ENCODE measurements at regions not wholly inside any gene's neighbourhood (a gene's known extent, or its start where the extent isn't known, plus 50 kb on each side); places are given as distances from the start of the nearest gene placed in this dataset.

DNA sequence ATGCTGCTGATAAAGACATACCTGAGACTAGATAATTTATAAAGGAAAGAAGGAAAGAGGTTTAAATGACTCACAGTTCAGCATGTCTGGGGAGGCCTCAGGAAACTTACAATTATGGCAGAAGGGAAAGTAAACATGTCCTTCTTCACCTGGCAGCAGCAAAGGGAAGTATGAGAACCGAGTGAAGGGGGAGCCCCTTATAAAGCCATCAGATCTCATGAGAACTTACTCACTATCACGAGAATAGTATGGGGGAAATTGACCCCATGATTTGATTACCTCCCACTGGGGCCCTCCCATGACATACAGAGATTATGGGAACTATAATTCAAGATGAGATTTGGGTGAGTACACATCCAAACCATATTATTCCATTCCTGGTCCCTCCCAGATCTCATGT lies 154.4 kb downstream of the FASLG start:
- TF ChIP-seq, protein P1, sequence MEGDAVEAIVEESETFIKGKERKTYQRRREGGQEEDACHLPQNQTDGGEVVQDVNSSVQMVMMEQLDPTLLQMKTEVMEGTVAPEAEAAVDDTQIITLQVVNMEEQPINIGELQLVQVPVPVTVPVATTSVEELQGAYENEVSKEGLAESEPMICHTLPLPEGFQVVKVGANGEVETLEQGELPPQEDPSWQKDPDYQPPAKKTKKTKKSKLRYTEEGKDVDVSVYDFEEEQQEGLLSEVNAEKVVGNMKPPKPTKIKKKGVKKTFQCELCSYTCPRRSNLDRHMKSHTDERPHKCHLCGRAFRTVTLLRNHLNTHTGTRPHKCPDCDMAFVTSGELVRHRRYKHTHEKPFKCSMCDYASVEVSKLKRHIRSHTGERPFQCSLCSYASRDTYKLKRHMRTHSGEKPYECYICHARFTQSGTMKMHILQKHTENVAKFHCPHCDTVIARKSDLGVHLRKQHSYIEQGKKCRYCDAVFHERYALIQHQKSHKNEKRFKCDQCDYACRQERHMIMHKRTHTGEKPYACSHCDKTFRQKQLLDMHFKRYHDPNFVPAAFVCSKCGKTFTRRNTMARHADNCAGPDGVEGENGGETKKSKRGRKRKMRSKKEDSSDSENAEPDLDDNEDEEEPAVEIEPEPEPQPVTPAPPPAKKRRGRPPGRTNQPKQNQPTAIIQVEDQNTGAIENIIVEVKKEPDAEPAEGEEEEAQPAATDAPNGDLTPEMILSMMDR (IDR thresholded peaks at IDR 0.05), result no peak
- Mint-ChIP-seq H3K9me3 (peaks cover 16% of the 10 kb centered on the region), H3K4me1 (ENCODE audit: low read depth) (peaks cover 26% of the 10 kb centered on the region), H3K27ac (no peak overlapping the region), H3K4me3 (no peak overlapping the region), H3K36me3 (ENCODE audit: low read depth) (peaks cover 9% of the 10 kb centered on the region), H3K27me3 (peaks cover 6% of the 10 kb centered on the region)
- POLR2A ChIA-PET, result no interaction called here
- no peak for ATAC-seq
- CTCF ChIA-PET, result no interaction called here
- intact Hi-C loops (cut with micrococcal nuclease), result loop anchor here (10.0 kb wide), 1 partner anchor 601 kb away; no protein-coding TSS in a partner anchor
- DNase-seq, result no peak

DNA sequence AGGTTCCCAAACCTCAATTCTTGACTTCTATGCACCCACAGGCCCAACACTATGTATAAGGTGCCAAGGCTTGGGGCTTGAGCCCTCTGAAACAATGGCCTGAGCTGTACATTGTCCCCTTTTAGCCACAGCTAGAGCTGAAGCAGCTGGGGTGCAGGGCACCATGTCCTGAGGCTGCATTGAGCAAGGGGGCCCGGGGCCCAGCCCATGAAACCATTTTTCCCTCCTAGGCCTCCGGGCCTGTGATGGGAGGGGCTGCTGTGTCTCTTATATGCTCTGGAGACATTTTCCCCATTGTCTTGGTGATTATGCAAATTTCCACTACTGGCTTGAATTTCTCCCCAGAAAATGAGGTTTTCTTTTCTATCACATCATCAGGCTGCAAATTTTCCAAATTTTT lies 155.5 kb downstream of the FASLG start:
- Mint-ChIP-seq H3K4me3 (no peak overlapping the region), H3K36me3 (ENCODE audit: low read depth) (peaks cover 9% of the 10 kb centered on the region), H3K27ac (no peak overlapping the region), H3K27me3 (peaks cover 6% of the 10 kb centered on the region), H3K4me1 (ENCODE audit: low read depth) (peaks cover 37% of the 10 kb centered on the region), H3K9me3 (peaks cover 16% of the 10 kb centered on the region)
- ATAC-seq, result no peak
- intact Hi-C loops (cut with micrococcal nuclease), result loop anchor here (10.0 kb wide), 1 partner anchor 600 kb away; no protein-coding TSS in a partner anchor
- CTCF ChIA-PET, result no interaction called here
- no peak for DNase-seq
- TF ChIP-seq, protein P1 (IDR thresholded peaks at IDR 0.05), result no peak
- POLR2A ChIA-PET, result no interaction called here

DNA sequence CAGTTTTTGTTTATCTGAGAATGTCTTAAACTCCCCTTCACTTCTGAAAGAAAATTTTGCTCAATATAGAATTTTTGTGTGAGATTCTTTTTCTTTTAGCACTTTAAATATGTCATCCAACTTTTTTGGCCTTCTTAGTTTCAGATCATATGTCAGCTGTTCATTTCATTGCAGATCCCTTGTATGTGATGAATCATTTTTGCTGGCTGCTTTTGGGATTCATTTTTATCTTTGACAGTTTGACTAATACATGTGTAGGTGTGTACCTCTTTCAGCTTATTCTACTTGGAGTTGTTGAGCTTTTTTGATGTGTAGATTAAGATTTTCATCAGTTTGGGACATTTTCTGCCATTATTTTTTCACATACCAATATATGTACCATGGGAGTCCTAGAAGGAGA lies 156.8 kb downstream of the FASLG start:
- ChIA-PET POLR2A (no interaction called here), CTCF (interaction anchor here (1.0 to 2.0 kb wide), 2 partner anchors 37 to 387 kb away, joined by 3 to 5 read pairs; no protein-coding TSS in a partner anchor)
- intact Hi-C loops (cut with micrococcal nuclease), result loop anchor here (10.0 kb wide), 1 partner anchor 599 kb away; no protein-coding TSS in a partner anchor
- H3K36me3 Mint-ChIP-seq (ENCODE audit: low read depth), result peaks cover 9% of the 10 kb centered on the region
- H3K4me3 Mint-ChIP-seq, result no peak overlapping the region
- TF ChIP-seq, protein P1 (IDR thresholded peaks at IDR 0.05), result no peak
- peaks cover 16% of the 10 kb centered on the region for H3K9me3 Mint-ChIP-seq
- H3K27me3 Mint-ChIP-seq, result peaks cover 6% of the 10 kb centered on the region
- peaks cover 49% of the 10 kb centered on the region for H3K4me1 Mint-ChIP-seq (ENCODE audit: low read depth)
- DNase-seq (no peak), ATAC-seq (no peak)
- H3K27ac Mint-ChIP-seq, result no peak overlapping the region

DNA sequence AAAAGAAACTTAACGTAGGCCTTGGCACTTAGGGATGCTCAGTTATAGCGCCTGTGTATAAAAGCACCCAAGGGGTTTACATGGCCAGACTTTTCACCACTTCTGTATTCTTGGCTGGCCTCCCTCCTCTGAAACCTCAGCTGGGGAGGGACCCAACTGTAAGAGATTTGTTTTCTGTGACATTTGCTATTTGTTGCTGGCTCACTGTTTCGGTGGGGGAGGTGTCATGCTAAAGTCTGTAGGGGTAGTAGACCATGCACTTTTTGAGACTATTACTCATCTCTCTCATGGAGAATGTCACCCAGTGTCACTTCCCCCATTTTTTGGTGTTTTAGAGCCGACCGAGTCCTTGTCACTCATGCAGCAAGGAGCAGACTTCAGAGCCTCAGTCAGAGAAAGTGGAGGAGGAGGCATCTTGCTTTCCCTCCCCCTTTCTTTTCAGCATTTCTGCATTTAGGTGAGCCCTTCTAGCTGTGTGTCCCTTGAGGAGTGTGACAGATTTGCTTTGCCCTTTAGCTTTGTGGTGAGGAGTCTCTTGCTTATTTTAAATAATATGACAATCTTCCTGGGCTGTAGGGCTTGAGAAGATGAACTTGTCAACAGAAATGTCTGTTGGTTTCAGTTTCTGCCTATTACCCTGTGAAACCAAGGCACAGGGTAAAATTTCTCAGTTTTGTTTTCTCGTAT lies 160.1 kb downstream of the FASLG start:
- POLR2A ChIA-PET, result interaction anchor here (0.7 to 1.3 kb wide), 6 partner anchors 15 to 80 kb away, joined by 3 to 4 read pairs (median 4); no protein-coding TSS in a partner anchor
- Mint-ChIP-seq H3K4me1 (ENCODE audit: low read depth) (peaks cover 47% of the 10 kb centered on the region), H3K27me3 (peaks cover 14% of the 10 kb centered on the region), H3K36me3 (ENCODE audit: low read depth) (peaks cover 7% of the 10 kb centered on the region), H3K4me3 (peak overlapping the region; percentile 43), H3K9me3 (peaks cover 13% of the 10 kb centered on the region), H3K27ac (peak overlapping the region; percentile 83)
- DNase-seq (peak; percentile 88), ATAC-seq (peak; percentile 97)
- TF ChIP-seq, protein P1 (IDR thresholded peaks at IDR 0.05), result no peak
- CTCF ChIA-PET, result interaction anchor here (0.8 to 2.6 kb wide), 11 partner anchors 14 to 773 kb away, joined by 3 to 20 read pairs (median 4); no protein-coding TSS in a partner anchor
- intact Hi-C loops (cut with micrococcal nuclease), result loop anchor here (1.0 to 10.0 kb wide), 3 partner anchors 19 to 596 kb away; no protein-coding TSS in a partner anchor
